NB4 (cell line): ENCODE measurements at regions not wholly inside any gene's neighbourhood (a gene's known extent, or its start where the extent isn't known, plus 50 kb on each side); places are given as distances from the start of the nearest gene placed in this dataset.
"Not testable (repeated sequence)": the region's sequence is repeated elsewhere in the genome, so short reads cannot be mapped to it uniquely, and the experiment has no call there.

Experiments used
- DNase-seq: peaks from one replicate; pipeline ENCODE4 v3.0.0; 2010; ENCODE audit warnings: low read depth
- H3K4me3 ChIP-seq: one replicate; pipeline ENCODE4 v1.5.1; 2011; ENCODE audit warnings: mild to moderate bottlenecking, low read depth, low read length, moderate library complexity
- CTCF ChIP-seq: IDR thresholded peaks from one replicate; pipeline ENCODE4 v1.5.1; 2012; ENCODE audit warnings: low read depth, low read length
- MAX ChIP-seq: IDR thresholded peaks from 2 replicates; pipeline ENCODE4 v1.6.1; 2011; ENCODE audit warnings: low read depth, low read length
- MYC ChIP-seq: IDR thresholded peaks from 2 replicates; pipeline ENCODE4 v1.6.1; 2011; ENCODE audit warnings: low read depth, low read length
- POLR2A ChIP-seq: IDR thresholded peaks from 2 replicates; pipeline ENCODE4 v1.6.1; 2011; ENCODE audit warnings: mild to moderate bottlenecking; ENCODE audit not compliant: insufficient read length; ENCODE audit errors: extremely low read depth

GRCh38 chr4:137739391-137739790 lies 207.1 kb upstream of the PCDH18 start:
- no peak for TF ChIP-seq CTCF
- no peak for TF ChIP-seq MYC
- TF ChIP-seq POLR2A: no peak
- no peak overlapping the region for H3K4me3 ChIP-seq

GRCh38 chr4:137738375-137738990 lies 206.2 kb upstream of the PCDH18 start:
- no peak overlapping the region for H3K4me3 ChIP-seq
- no peak for TF ChIP-seq CTCF
- TF ChIP-seq POLR2A: no peak
- no peak for TF ChIP-seq MYC
- no peak for TF ChIP-seq MAX
- no peak for DNase-seq

More at GRCh38 chr4:137739391-137739790, 207.1 kb upstream of the PCDH18 start:
- DNase-seq: no peak

- DNase-seq: no peak
- TF ChIP-seq MAX: no peak
- no peak for TF ChIP-seq POLR2A
- TF ChIP-seq CTCF: no peak
- no peak for TF ChIP-seq MYC
Measured at GRCh38 chr4:137735561-137736104, 203.3 kb upstream of the PCDH18 start.

GRCh38 chr4:137733174-137734141 lies 201.2 kb upstream of the PCDH18 start:
- peak; percentile 76 for TF ChIP-seq CTCF
- peak; percentile 61 for DNase-seq
- H3K4me3 ChIP-seq: not testable (repeated sequence)

More at GRCh38 chr4:137735561-137736104, 203.3 kb upstream of the PCDH18 start:
- no peak overlapping the region for H3K4me3 ChIP-seq

GRCh38 chr4:137722910-137723309 lies 190.6 kb upstream of the PCDH18 start:
- no peak overlapping the region for H3K4me3 ChIP-seq
- DNase-seq: no peak
- TF ChIP-seq MAX: no peak
- no peak for TF ChIP-seq POLR2A
- no peak for TF ChIP-seq MYC
- no peak for TF ChIP-seq CTCF
